22Rv1 (cell line): ENCODE measurements at regions not wholly inside any gene's neighbourhood (a gene's known extent, or its start where the extent isn't known, plus 50 kb on each side); places are given as distances from the start of the nearest gene placed in this dataset.

Experiments
- CTCF ChIP-seq: fragments of 450-650 bp; IDR thresholded peaks from 2 replicates; pipeline ENCODE4 v1.5.1; 2017; ENCODE audit warnings: mild to moderate bottlenecking
- ZFX ChIP-seq: fragments of 450-650 bp; IDR thresholded peaks from 2 replicates; pipeline ENCODE4 v1.6.1; 2017; ENCODE audit warnings: antibody characterized with exemption, borderline replicate concordance

- TF ChIP-seq CTCF: no peak
- TF ChIP-seq ZFX: no peak
Measured at GRCh38 chr2:160583813-160584537, 90.4 kb upstream of the RBMS1 start.
